Left ventricle myocardium superior (tissue), 1 donor: ENCODE measurements at regions not wholly inside any gene's neighbourhood (a gene's known extent, or its start where the extent isn't known, plus 50 kb on each side); places are given as distances from the start of the nearest gene placed in this dataset.
"Not testable (repeated sequence)": the region's sequence is repeated elsewhere in the genome, so short reads cannot be mapped to it uniquely, and the experiment has no call there.

ENCODE experiments used
- ATAC-seq: fragments of 200-7000 bp; cut with Tn5 transposase; one replicate; pipeline ENCODE4 v1.9.1; 2020; ENCODE audit warnings: mild to moderate bottlenecking, moderate library complexity
- DNase-seq: peaks from one replicate; pipeline ENCODE4 v3.0.0-alpha.2; 2020
- intact Hi-C: fragments of 100-400 bp; cut with micrococcal nuclease; formaldehyde crosslinking; loops from one replicate; pipeline ENCODE4 v1.11.0; 2022
- donor health status: DM: no; HTN: yes; CAD: no; lungs with severe emphysema.

DNA sequence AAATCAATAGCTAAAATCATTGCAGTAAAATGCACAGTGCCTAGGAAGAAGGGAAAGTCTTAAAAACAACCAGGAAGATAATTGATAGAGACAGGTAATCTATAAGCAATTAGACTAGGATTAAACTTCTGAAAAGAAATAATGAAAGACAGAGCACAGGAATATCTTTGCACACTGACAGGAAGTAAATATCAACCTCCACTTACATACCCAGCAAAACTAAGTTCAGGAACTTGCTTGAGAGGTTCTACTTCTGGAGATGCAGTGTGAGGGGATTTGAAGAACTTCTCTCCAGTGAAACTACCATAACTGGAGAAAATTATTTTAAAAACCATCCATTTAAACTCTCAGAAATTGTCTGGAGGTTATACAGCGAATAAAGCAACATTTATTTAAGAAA lies 104.1 kb downstream of the EHF start:
- ATAC-seq (no peak), DNase-seq (no peak)
- intact Hi-C loops, result no loop called here

DNA sequence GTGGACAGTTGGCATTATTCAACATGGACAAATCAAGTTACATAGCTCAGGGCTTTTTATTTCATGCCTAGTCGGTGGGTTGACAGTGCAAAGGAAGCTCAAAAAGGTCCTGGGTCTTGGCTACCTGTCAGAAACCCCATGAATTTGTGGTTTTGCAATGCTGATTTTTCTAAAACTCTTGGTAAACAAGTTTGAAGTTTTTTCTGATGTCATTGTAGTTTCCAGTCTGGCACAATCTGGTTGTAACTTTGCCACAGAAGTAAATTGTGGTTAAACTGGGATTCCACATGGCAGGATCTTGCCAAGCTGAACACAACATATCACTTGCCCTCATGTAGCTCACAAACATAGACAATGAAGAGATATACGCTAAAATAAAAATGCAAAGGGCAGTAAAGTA lies 100.8 kb downstream of the EHF start:
- DNase-seq, result no peak
- ATAC-seq, result no peak
- intact Hi-C loops, result no loop called here

DNA sequence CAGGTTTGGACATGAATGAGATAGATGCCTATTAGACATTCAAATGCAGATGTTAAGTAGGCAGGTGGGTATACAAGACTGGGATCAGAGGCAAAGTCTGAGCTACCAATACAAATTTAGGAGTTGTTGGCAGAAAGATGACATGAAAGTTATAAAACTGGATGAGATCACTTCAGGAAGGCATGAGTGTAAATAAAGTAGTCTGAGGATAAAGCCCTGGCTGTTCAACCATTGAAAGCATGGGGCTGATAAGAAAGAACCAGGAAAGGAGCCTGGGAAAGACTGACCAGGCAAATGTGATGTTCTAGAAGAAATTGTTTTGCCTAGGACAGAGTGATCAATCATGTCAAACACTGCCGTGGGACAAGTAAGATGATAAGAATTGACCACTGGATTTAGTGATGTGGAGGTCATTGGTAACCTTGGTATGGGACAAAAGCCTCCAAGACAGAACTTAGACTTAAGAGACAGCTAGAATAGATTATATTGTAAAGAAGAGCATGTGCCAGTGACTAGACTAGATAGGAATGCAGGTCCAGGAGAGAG lies 98.5 kb downstream of the EHF start:
- DNase-seq, result no peak
- ATAC-seq, result no peak
- intact Hi-C loops, result no loop called here

DNA sequence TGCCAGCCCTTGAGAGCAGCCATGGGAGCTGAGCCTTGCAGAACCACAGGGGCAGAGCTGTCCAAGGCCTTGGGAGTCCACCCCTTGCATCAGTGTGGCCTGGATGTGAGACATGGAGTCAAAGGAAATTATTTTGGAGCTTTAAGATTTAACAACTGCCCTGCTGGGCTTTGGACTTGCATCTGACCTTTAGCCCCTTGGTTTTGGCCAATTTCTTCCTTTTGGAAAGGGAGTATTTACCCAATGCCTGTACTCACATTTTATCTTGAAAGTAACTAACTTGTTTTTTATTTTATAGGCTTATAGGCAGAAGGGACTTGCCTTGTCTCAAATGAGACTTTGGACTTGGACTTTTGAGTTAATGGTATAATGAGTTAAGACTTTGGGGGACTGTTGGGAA lies 92.7 kb downstream of the EHF start:
- DNase-seq, ATAC-seq, intact Hi-C loops: not testable (repeated sequence)
